Neuronal stem cell (in vitro differentiated cells): ENCODE measurements at regions not wholly inside any gene's neighbourhood (a gene's known extent, or its start where the extent isn't known, plus 50 kb on each side); places are given as distances from the start of the nearest gene placed in this dataset.

Source experiments
- DNase-seq: peaks from one replicate; pipeline ENCODE4 v3.0.0-alpha.2; 2013; ENCODE audit warnings: low spot score
- H2AFZ ChIP-seq: one replicate; pipeline ENCODE4 v1.6.1; 2013; ENCODE audit warnings: mild to moderate bottlenecking, low read length, inconsistent platforms
- H2AK5ac ChIP-seq: 2 replicates; pipeline ENCODE4 v1.6.1; 2013; ENCODE audit warnings: low read depth, mild to moderate bottlenecking, inconsistent platforms, low read length, moderate library complexity, mixed read lengths
- H2BK120ac ChIP-seq: 2 replicates; pipeline ENCODE4 v1.6.1; 2013; ENCODE audit warnings: low read depth, mild to moderate bottlenecking, inconsistent platforms, low read length, moderate library complexity, mixed read lengths
- H2BK12ac ChIP-seq: one replicate; pipeline ENCODE4 v1.6.1; 2013; ENCODE audit warnings: low read length, inconsistent platforms
- H2BK15ac ChIP-seq: 2 replicates; pipeline ENCODE4 v1.6.1; 2013; ENCODE audit warnings: mild to moderate bottlenecking, low read length, inconsistent platforms, mixed read lengths
- H2BK5ac ChIP-seq: one replicate; pipeline ENCODE4 v1.6.1; 2013; ENCODE audit warnings: inconsistent platforms, mild to moderate bottlenecking, low read length, moderate library complexity
- H3K14ac ChIP-seq: one replicate; pipeline ENCODE4 v1.6.1; 2013; ENCODE audit warnings: low read length, inconsistent platforms
- H3K18ac ChIP-seq: 2 replicates; pipeline ENCODE4 v1.6.1; 2013; ENCODE audit warnings: low read length, inconsistent platforms
- H3K23ac ChIP-seq: 2 replicates; pipeline ENCODE4 v1.6.1; 2013; ENCODE audit warnings: low read depth, mild to moderate bottlenecking, mixed read lengths, low read length, inconsistent platforms; ENCODE audit not compliant: poor library complexity
- H3K27ac ChIP-seq: replicated peaks from 3 replicates; pipeline ENCODE4 v1.5.1; 2013; ENCODE audit warnings: low read length, inconsistent platforms
- H3K27me3 ChIP-seq, 3 experiments: 2 replicates each; pipeline ENCODE4 v1.6.1; 2013; ENCODE audit warnings: low read length in 3 of 3, mild to moderate bottlenecking in 2 of 3, inconsistent platforms in 1 of 3, low read depth in 1 of 3, mixed read lengths in 1 of 3, moderate library complexity in 1 of 3; ENCODE audit not compliant: control insufficient read depth in 3 of 3, insufficient read depth in 3 of 3
- H3K36me3 ChIP-seq, 2 donors: replicated peaks in 1 of 2; 2 replicates each; pipeline ENCODE4 v1.6.1; 2013; ENCODE audit warnings: low read length in 2 of 2; ENCODE audit not compliant: control insufficient read depth in 2 of 2, insufficient read depth in 2 of 2
- H3K4ac ChIP-seq: 2 replicates; pipeline ENCODE4 v1.6.1; 2013; ENCODE audit warnings: inconsistent platforms, mild to moderate bottlenecking, low read length, moderate library complexity
- H3K4me1 ChIP-seq, 2 donors: 1 replicate in 1 of 2; 2 replicates in 1 of 2; pipeline ENCODE4 v1.6.1; 2013; ENCODE audit warnings: low read length in 2 of 2, low read depth in 1 of 2; ENCODE audit not compliant: control insufficient read depth in 2 of 2, insufficient read depth in 1 of 2
- H3K4me2 ChIP-seq: one replicate; pipeline ENCODE4 v1.6.1; 2013; ENCODE audit warnings: mild to moderate bottlenecking, low read length, inconsistent platforms; ENCODE audit not compliant: insufficient read depth, poor library complexity, severe bottlenecking
- H3K4me3 ChIP-seq, 2 donors: 2 replicates each; pipeline ENCODE4 v1.5.1; 2013; ENCODE audit warnings: low read length in 2 of 2, mild to moderate bottlenecking in 2 of 2, inconsistent platforms in 1 of 2, moderate library complexity in 1 of 2
- H3K79me1 ChIP-seq: one replicate; pipeline ENCODE4 v1.6.1; 2013; ENCODE audit warnings: low read depth, mild to moderate bottlenecking, inconsistent platforms, low read length, moderate library complexity
- H3K9ac ChIP-seq: one replicate; pipeline ENCODE4 v1.6.1; 2013; ENCODE audit warnings: mild to moderate bottlenecking, low read depth, low read length, inconsistent platforms; ENCODE audit not compliant: poor library complexity
- H3K9me3 ChIP-seq, 2 donors: replicated peaks in 1 of 2; 2 replicates each; pipeline versions ENCODE3 to v1.6.1; 2013; ENCODE audit warnings: low read length in 2 of 2, mild to moderate bottlenecking in 2 of 2, inconsistent platforms in 1 of 2, low read depth in 1 of 2, mixed read lengths in 1 of 2, moderate library complexity in 1 of 2; ENCODE audit not compliant: control insufficient read depth in 2 of 2, insufficient read depth in 1 of 2
- H4K8ac ChIP-seq: one replicate; pipeline ENCODE4 v1.6.1; 2013; ENCODE audit warnings: low read depth, mild to moderate bottlenecking, inconsistent platforms, low read length, moderate library complexity
- H4K91ac ChIP-seq: one replicate; pipeline ENCODE4 v1.6.1; 2013; ENCODE audit warnings: low read length, low read depth, mild to moderate bottlenecking, inconsistent platforms; ENCODE audit not compliant: poor library complexity
- WGBS, 2 donors: extraction: QIAGEN DNeasy Blood & Tissue Kit; methylation state at CpG; one replicate each; pipeline ENCODE4 v1.1.7; 2013; ENCODE audit warnings: missing lambda C conversion rate in 2 of 2, mixed read lengths in 1 of 2; ENCODE audit not compliant: insufficient read length in 2 of 2, insufficient replicate concordance in 1 of 2; ENCODE audit errors: extremely low coverage in 2 of 2; 5-methylcytosine and 5-hydroxymethylcytosine counted together

GRCh38 chr1:81310250-81310649 lies 490.5 kb upstream of the ADGRL2 start:
- no peak overlapping the region for H3K9ac ChIP-seq
- no peak overlapping the region for H2AK5ac ChIP-seq
- H3K27ac ChIP-seq, result no peak overlapping the region
- H3K36me3 ChIP-seq, result no peaks in the 10 kb centered on the region
- H2BK120ac ChIP-seq, result no peak overlapping the region
- H3K4me2 ChIP-seq, result no peak overlapping the region
- no peak overlapping the region for H3K18ac ChIP-seq
- peaks cover 7 to 49% of the 10 kb centered on the region in 2 donors for H3K4me1 ChIP-seq
- H3K9me3 ChIP-seq, result peaks cover 0 to 13% of the 10 kb centered on the region in 2 donors
- H3K4me3 ChIP-seq, result no peak overlapping the region
- DNase-seq, result no peak
- H2AFZ ChIP-seq, result no peak overlapping the region
- no peaks in the 10 kb centered on the region for H3K27me3 ChIP-seq
- no peak overlapping the region for H2BK5ac ChIP-seq
- no peaks in the 10 kb centered on the region for H3K79me1 ChIP-seq
- no peak overlapping the region for H2BK12ac ChIP-seq
- H4K91ac ChIP-seq, result no peak overlapping the region
- H3K23ac ChIP-seq, result no peak overlapping the region
- H3K14ac ChIP-seq, result no peak overlapping the region
- no peak overlapping the region for H4K8ac ChIP-seq
- H2BK15ac ChIP-seq, result no peak overlapping the region
- H3K4ac ChIP-seq, result no peak overlapping the region
- no CpG with 5 or more reads among the region's 1 CpG for WGBS, 2 donors

DNA sequence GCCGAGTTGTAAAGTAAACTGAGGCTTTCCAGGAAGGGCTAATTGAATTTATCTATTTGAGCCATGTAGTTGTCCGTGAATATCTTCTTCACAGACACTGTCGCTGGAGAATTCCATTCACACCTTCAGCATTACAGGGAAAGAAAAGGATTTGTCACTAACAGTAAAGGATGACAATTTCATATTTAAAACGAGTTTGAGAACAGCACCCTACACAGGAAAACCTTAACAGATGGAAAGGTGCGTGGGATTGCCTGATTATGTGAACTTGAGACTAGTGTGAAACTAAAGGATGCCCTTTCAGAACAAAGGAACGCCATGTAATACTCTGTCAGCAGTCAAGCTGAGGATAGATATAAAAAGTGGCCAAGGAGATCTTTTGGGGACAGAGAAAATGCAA lies 492.5 kb upstream of the ADGRL2 start:
- H3K23ac ChIP-seq, result no peak overlapping the region
- no peaks in the 10 kb centered on the region for H3K79me1 ChIP-seq
- H3K36me3 ChIP-seq, result no peaks in the 10 kb centered on the region
- H3K27ac ChIP-seq, result no peak overlapping the region
- H3K27me3 ChIP-seq, result no peaks in the 10 kb centered on the region
- DNase-seq, result no peak
- H4K91ac ChIP-seq, result no peak overlapping the region
- H3K4ac ChIP-seq, result no peak overlapping the region
- H2AK5ac ChIP-seq, result no peak overlapping the region
- H3K14ac ChIP-seq, result no peak overlapping the region
- H2BK120ac ChIP-seq, result no peak overlapping the region
- peak overlapping the region in 1 of 2 donors; percentile 52 for H3K4me3 ChIP-seq
- no peak overlapping the region for H3K9ac ChIP-seq
- no peak overlapping the region for H3K18ac ChIP-seq
- H2BK5ac ChIP-seq, result no peak overlapping the region
- no peak overlapping the region for H2AFZ ChIP-seq
- no CpG with 5 or more reads among the region's 6 CpGs for WGBS, 2 donors
- H4K8ac ChIP-seq, result no peak overlapping the region
- H2BK15ac ChIP-seq, result no peak overlapping the region
- H3K4me2 ChIP-seq, result no peak overlapping the region
- H3K4me1 ChIP-seq, result peaks cover 7 to 37% of the 10 kb centered on the region in 2 donors
- no peak overlapping the region for H2BK12ac ChIP-seq
- peaks cover 0 to 9% of the 10 kb centered on the region in 2 donors for H3K9me3 ChIP-seq

- peaks cover 0 to 9% of the 10 kb centered on the region in 2 donors for H3K9me3 ChIP-seq
- peaks cover 7 to 36% of the 10 kb centered on the region in 2 donors for H3K4me1 ChIP-seq
- H2BK120ac ChIP-seq, result no peak overlapping the region
- DNase-seq, result no peak
- no peak overlapping the region for H3K4ac ChIP-seq
- peak overlapping the region in 1 of 2 donors; percentile 52 for H3K4me3 ChIP-seq
- no peaks in the 10 kb centered on the region for H3K79me1 ChIP-seq
- no CpG with 5 or more reads among the region's 5 CpGs for WGBS, 2 donors
- no peak overlapping the region for H3K18ac ChIP-seq
- H2BK5ac ChIP-seq, result no peak overlapping the region
- H2AK5ac ChIP-seq, result no peak overlapping the region
- H4K91ac ChIP-seq, result no peak overlapping the region
- H3K27ac ChIP-seq, result no peak overlapping the region
- no peaks in the 10 kb centered on the region for H3K27me3 ChIP-seq
- no peaks in the 10 kb centered on the region for H3K36me3 ChIP-seq
- no peak overlapping the region for H2AFZ ChIP-seq
- H2BK15ac ChIP-seq, result no peak overlapping the region
- no peak overlapping the region for H4K8ac ChIP-seq
- H3K23ac ChIP-seq, result no peak overlapping the region
- no peak overlapping the region for H3K9ac ChIP-seq
- H2BK12ac ChIP-seq, result no peak overlapping the region
- H3K14ac ChIP-seq, result no peak overlapping the region
- H3K4me2 ChIP-seq, result no peak overlapping the region
Measured at GRCh38 chr1:81307786-81308185, 492.9 kb upstream of the ADGRL2 start.

GRCh38 chr1:81305997-81306452 lies 494.7 kb upstream of the ADGRL2 start:
- Histone ChIP-seq H3K36me3 (no peaks in the 10 kb centered on the region), H3K4me1 (peaks cover 7 to 32% of the 10 kb centered on the region in 2 donors), H3K9ac (no peak overlapping the region), H3K4ac (no peak overlapping the region), H2AK5ac (no peak overlapping the region), H3K4me2 (peak overlapping the region; percentile 34), H2BK120ac (no peak overlapping the region), H2AFZ (peak overlapping the region; percentile 12), H3K23ac (no peak overlapping the region), H2BK5ac (no peak overlapping the region), H2BK12ac (no peak overlapping the region), H3K14ac (no peak overlapping the region), H4K8ac (no peak overlapping the region), H3K27me3 (no peaks in the 10 kb centered on the region), H3K9me3 (no peaks in the 10 kb centered on the region), H4K91ac (no peak overlapping the region), H3K79me1 (no peaks in the 10 kb centered on the region), H3K27ac (peak overlapping the region; percentile 44), H3K18ac (no peak overlapping the region), H2BK15ac (no peak overlapping the region), H3K4me3 (peak overlapping the region; percentile 50 to 52)
- WGBS, 2 donors, result no CpG with 5 or more reads among the region's 7 CpGs
- DNase-seq, result peak; percentile 45
